Parathyroid adenoma (tissue), 2 donors: ENCODE measurements at regions not wholly inside any gene's neighbourhood (a gene's known extent, or its start where the extent isn't known, plus 50 kb on each side); places are given as distances from the start of the nearest gene placed in this dataset.

Experiments used
- H2AFZ ChIP-seq: fragments of 300-600 bp; sonication (generic); one replicate; pipeline ENCODE4 v1.7.0; 2017; ENCODE audit warnings: antibody characterized with exemption, mild to moderate bottlenecking
- H3K27ac ChIP-seq: fragments of 300-600 bp; sonication (generic); one replicate; pipeline ENCODE4 v1.7.0; 2017
- H3K27me3 ChIP-seq: fragments of 300-600 bp; sonication (generic); one replicate; pipeline ENCODE4 v1.7.0; 2017; ENCODE audit warnings: low read length; ENCODE audit not compliant: control insufficient read depth, insufficient read depth
- H3K36me3 ChIP-seq: fragments of 300-600 bp; sonication (generic); one replicate; pipeline ENCODE4 v1.7.0; 2017; ENCODE audit warnings: low read length; ENCODE audit not compliant: control insufficient read depth, insufficient read depth
- H3K4me1 ChIP-seq: fragments of 300-600 bp; sonication (generic); one replicate; pipeline ENCODE4 v1.7.0; 2017; ENCODE audit warnings: control low read depth
- H3K4me2 ChIP-seq: fragments of 300-600 bp; sonication (generic); one replicate; pipeline ENCODE4 v1.7.0; 2017; ENCODE audit warnings: low read length
- H3K4me3 ChIP-seq: fragments of 300-600 bp; sonication (generic); one replicate; pipeline ENCODE4 v1.7.0; 2017; ENCODE audit warnings: low read depth, low read length
- H3K79me2 ChIP-seq: fragments of 300-600 bp; sonication (generic); one replicate; pipeline ENCODE4 v1.7.0; 2017; ENCODE audit warnings: control low read depth
- H3K9ac ChIP-seq: fragments of 300-600 bp; sonication (generic); one replicate; pipeline ENCODE4 v1.7.0; 2017; ENCODE audit warnings: mild to moderate bottlenecking
- H3K9me3 ChIP-seq: fragments of 300-600 bp; sonication (generic); one replicate; pipeline ENCODE4 v1.7.0; 2017; ENCODE audit warnings: low read length; ENCODE audit not compliant: control insufficient read depth
- TF ChIP-seq, protein P1 (sequence below): fragments of 300-600 bp; sonication (generic); IDR thresholded peaks from one replicate; pipeline ENCODE4 v1.7.0; 2017; ENCODE audit warnings: antibody characterized with exemption, mild to moderate bottlenecking
- donor health status: primary hyperparathyroidism.

DNA sequence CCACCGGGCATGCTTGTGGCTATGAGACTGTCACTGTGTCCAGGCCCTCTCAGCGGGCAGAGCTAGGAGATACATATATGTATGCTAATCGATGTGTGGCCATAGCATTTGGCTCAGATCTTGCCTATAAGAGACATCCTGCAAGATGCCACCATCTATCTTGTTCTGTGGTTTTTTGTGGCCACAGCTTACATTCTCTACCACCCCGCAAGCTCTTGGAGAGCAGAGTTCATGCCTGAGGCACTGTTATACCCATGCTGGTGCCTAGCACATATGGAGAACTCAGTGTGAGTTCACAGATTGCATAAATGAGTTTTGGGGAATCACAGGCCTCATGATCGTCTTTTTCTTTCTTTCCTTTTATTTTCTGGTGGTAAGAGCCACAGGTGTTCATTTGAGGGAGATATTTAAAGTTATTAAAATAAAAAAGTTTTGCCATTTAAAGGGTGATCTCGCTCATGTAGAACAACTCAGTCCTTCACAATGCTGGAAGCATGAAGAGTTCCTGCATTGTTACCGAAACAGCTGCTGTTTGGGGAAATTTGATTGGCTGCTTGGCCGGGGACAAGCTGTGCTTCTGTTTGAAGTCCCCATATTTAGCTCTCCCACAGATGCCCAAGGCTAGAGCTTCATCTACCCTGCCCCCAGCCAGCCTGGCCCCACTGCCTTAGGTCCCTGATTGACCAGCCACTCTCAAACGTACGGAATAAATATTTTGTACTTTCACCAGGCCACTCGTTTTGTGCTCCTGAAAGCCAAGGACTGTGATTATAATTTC is 169.2 kb upstream of the MAP1B start:
- no peaks in the 10 kb centered on the region for H3K79me2 ChIP-seq
- H3K36me3 ChIP-seq = no peaks in the 10 kb centered on the region
- H3K9me3 ChIP-seq = no peaks in the 10 kb centered on the region
- H3K4me1 ChIP-seq = no peaks in the 10 kb centered on the region
- H3K27me3 ChIP-seq = no peaks in the 10 kb centered on the region
- H3K27ac ChIP-seq = no peak overlapping the region
- H3K4me2 ChIP-seq = no peak overlapping the region
- no peak overlapping the region for H2AFZ ChIP-seq
- TF ChIP-seq, protein P1, sequence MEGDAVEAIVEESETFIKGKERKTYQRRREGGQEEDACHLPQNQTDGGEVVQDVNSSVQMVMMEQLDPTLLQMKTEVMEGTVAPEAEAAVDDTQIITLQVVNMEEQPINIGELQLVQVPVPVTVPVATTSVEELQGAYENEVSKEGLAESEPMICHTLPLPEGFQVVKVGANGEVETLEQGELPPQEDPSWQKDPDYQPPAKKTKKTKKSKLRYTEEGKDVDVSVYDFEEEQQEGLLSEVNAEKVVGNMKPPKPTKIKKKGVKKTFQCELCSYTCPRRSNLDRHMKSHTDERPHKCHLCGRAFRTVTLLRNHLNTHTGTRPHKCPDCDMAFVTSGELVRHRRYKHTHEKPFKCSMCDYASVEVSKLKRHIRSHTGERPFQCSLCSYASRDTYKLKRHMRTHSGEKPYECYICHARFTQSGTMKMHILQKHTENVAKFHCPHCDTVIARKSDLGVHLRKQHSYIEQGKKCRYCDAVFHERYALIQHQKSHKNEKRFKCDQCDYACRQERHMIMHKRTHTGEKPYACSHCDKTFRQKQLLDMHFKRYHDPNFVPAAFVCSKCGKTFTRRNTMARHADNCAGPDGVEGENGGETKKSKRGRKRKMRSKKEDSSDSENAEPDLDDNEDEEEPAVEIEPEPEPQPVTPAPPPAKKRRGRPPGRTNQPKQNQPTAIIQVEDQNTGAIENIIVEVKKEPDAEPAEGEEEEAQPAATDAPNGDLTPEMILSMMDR = no peak
- no peak overlapping the region for H3K4me3 ChIP-seq
- no peak overlapping the region for H3K9ac ChIP-seq

DNA sequence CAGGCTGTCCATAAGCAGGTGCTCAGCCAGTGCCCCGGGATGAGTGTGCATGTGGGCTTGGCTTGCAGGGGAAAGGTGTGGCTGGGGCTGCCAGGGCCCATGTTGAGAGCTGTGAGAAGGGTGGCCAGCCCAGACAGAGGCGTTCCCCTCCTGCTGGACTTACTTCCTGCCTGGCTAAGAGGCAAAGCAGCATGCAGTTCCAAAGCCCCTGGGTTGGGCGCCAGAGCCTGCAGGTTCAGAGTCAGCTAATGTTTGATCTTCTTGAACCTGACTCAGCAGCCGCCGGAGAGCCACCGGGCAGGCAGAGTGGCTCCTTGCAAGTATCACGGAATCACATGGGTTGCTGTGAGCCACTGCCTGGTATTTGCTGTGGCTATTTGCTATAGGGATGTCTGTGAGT is 168.4 kb upstream of the MAP1B start:
- no peak overlapping the region for H3K9ac ChIP-seq

DNA sequence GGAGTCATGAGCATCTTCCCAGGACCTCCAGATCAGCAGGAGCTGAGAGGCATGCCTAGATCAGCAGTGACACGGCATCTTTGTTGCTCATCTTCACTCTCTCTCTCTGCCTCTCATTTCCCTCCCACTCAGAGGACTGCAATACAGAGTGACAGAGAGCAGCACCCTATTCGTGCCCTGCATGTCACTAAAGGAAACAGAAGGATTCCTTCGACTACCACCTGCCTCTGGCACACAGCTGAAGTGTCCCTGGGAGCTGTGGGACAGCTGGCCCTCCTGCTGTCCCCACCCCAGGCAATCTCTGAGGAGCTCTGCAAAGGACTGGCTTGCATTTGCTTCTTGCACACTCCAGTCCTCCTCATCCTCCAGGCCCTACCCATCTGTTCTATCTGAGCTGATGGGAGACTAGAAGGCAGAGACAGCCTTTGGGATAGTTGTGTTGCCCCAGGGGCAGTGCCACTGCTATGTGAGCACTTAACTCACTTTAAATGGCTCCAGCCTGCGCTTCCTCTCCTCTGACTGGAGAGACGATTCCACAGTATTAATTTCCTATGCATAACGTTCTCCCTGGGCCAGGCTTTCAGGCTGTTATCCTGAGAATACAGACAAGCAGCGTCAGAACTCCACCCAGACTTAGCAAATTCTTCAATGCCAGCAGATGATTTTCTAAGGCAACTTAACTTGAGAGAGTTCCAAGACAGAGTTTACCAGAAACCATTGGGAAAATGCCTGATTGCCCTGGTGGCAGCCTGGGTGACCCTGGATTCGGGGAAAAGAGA is 167.6 kb upstream of the MAP1B start:
- no peaks in the 10 kb centered on the region for H3K4me1 ChIP-seq
- H3K9me3 ChIP-seq = no peaks in the 10 kb centered on the region
- no peak overlapping the region for H3K9ac ChIP-seq
- TF ChIP-seq, protein P1 = no peak
- H2AFZ ChIP-seq = no peak overlapping the region
- H3K4me2 ChIP-seq = no peak overlapping the region
- no peaks in the 10 kb centered on the region for H3K36me3 ChIP-seq
- H3K27ac ChIP-seq = no peak overlapping the region
- H3K79me2 ChIP-seq = no peaks in the 10 kb centered on the region
- H3K4me3 ChIP-seq = no peak overlapping the region
- no peaks in the 10 kb centered on the region for H3K27me3 ChIP-seq

More for the DNA sequence above, 168.4 kb upstream of the MAP1B start:
- TF ChIP-seq, protein P1 = no peak
- H2AFZ ChIP-seq = no peak overlapping the region
- no peak overlapping the region for H3K27ac ChIP-seq
- no peaks in the 10 kb centered on the region for H3K36me3 ChIP-seq
- no peaks in the 10 kb centered on the region for H3K9me3 ChIP-seq
- H3K4me3 ChIP-seq = no peak overlapping the region
- no peaks in the 10 kb centered on the region for H3K79me2 ChIP-seq
- no peaks in the 10 kb centered on the region for H3K27me3 ChIP-seq
- H3K4me2 ChIP-seq = no peak overlapping the region
- no peaks in the 10 kb centered on the region for H3K4me1 ChIP-seq

DNA sequence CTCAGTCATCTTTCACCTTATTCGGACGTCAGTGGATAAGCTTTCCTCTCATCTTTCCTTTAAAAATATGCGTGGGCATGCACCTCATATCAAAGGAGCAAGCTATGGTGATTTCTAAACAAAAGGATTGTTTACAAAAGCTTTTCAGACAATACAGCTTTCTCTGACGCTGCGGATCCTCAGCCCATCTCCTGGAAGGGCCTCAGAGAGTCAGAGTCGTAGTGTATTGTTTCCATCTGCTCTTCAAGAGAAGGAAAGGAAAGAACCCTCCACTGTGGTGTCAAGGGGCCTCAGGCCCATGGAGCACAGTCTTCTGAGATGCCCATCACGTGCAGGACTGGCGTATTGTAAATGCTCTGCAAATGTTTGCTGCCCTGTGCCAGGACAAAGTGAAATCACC is 163.4 kb upstream of the MAP1B start:
- Histone ChIP-seq H3K27me3 (no peaks in the 10 kb centered on the region), H3K4me1 (no peaks in the 10 kb centered on the region), H3K4me3 (no peak overlapping the region), H2AFZ (no peak overlapping the region), H3K9me3 (no peaks in the 10 kb centered on the region), H3K36me3 (no peaks in the 10 kb centered on the region), H3K79me2 (no peaks in the 10 kb centered on the region), H3K9ac (no peak overlapping the region), H3K4me2 (no peak overlapping the region), H3K27ac (no peak overlapping the region)
- TF ChIP-seq, protein P1 = no peak
